HG03108 (cell line): ENCODE measurements at regions not wholly inside any gene's neighbourhood (a gene's known extent, or its start where the extent isn't known, plus 50 kb on each side); places are given as distances from the start of the nearest gene placed in this dataset.

Experiments
- ATAC-seq: cut with Tn5 transposase; IDR thresholded peaks from one replicate; pipeline ENCODE4 v1.9.1; 2021; ENCODE audit warnings: moderate library complexity; ENCODE audit not compliant: unreplicated experiment

DNA sequence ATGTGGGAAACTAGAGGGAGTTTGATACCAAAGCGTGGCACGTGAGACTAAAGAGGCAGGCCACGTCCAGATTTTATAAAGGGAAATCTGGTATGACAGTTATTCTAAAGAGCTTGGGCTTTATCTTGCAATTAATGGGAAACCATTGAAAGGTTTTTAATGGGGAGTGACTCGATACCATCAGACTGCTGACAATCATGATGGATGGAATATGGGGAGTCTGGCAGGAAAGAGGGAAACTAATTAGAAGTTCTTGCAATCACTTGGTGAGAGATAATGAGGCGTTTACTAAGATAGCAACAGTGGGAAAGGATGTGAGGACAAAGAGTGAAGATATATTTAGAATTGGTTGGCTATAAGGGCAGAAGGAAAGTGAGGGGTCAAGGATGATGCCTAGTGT lies 94.0 kb downstream of the MBL2 start:
- ATAC-seq = no peak

DNA sequence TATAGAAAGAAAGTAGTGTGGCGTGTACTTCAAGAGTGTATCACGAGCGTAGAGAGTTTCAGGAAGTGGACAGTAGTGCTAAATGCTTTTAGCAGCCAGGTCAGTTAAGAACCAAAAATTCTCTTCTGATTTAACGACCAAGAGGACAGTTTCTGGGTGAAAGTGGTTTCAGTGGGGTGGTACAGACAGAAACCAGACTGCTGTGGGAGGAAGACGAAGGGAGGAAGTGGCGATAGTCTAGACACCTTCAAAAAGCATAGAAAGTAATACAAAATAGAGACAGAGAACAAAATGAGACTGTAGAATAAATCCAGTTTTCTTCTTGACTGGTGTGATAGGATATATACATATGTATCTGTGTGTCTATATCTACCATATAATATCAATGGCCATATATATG lies 93.5 kb downstream of the MBL2 start:
- no peak for ATAC-seq

DNA sequence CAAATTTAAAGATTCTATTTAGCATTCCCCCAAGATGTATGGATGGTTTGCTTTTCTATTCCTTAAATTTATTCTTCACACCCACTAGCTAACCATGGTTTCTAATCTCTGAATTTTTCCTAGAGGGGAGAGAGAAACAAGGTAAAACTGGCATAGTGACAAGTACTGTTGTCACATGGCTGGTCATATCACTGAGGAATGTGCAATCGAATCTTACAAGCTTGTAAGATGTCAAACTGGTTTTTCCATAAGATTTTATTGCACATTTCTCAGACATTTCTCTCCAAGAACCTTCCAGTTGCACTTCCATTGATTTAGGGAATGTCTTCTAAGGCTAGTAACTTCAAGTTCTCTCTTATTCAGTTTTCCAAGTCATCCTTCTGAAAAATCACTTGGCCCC lies 89.8 kb downstream of the MBL2 start:
- no peak for ATAC-seq

DNA sequence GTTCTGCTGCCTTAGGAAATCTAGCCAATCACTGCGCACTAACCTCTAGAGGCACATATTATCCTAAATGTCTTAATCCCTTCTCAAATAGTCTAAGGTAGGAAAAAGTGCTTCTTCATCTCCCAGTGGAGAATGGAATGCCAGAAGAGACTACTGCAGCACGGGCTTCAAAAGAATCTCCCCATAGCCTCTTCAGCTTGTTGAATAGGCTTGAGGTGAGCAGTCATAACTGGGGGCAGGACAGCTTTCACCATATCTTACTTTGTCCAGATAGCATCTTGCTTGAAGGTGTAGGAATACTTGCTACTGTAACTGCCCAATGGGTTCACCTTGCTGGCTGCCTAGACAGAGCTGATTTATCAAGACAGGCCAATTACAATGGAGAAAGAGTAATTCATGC lies 88.8 kb downstream of the MBL2 start:
- ATAC-seq = no peak

DNA sequence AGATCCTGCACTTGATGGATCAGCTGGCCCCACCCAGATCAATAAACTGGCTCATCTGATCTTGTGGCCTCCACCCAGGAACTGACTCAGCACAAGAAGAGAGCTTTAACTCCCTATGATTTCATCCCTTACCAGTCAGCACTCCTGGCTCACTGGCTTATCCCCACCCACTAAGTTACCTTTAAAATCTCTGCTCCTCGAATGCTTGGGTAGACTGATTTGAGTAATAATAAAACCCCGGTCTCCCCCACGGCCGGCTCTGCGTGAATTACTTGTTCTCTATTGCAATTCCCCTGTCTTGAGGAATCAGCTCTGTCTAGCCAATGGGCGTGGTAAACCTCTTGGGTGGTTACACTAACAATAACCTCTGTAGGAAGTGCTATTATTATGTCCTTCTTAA lies 83.7 kb downstream of the MBL2 start:
- no peak for ATAC-seq

DNA sequence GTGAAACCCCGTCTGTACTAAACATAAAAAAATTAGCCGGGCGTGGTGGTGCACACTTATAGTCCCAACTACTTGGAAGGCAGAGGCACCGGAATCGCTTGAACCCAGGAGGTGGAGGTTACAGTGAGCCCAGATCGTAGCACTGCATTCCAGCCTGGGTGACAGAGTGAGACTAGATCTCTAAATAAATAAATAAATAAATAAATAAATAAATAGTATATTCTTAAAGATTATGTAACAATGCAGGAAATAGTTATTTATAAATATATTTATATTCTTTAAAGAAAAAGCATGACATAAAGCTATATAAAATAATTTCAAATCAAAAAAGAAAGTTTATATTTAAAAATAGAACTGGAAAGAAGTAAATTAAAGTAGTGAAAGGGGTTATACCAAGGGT lies 76.4 kb downstream of the MBL2 start:
- no peak for ATAC-seq

DNA sequence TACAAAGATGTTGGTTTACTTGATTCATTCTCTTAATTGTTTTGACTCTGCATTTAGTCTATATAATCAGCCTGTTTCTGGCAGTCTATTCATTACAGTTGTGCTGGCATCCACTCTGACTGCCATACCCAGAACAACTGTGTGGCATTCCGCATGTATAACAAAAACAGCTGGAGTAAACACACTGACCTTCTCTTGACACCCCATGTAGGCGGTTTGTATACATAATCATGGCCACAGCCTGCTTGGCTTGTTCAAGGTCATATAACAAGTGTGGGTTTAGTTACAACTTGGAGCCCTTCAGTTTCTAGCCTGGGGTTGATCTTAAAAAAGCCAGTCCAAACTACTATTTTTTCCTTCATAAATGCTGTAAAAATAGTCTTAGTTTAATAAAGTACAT lies 70.9 kb downstream of the MBL2 start:
- no peak for ATAC-seq

DNA sequence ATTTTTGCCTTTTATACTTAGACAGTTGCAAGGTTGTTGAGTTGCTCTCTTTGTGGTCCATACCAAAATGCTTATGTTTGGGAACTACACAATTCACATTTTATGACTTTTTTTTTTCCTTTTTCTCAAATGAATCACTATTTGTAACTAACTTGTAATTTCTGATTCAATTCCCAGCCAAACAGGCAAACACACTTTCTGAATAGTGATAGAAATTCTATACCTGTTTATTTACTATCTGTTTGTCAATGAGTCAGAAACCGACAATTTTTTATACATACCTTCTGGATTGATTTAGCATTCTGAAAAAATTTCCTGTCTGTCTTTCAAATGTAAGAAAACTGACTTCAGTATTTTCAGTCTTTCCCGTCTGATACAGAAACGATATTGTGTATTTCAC lies 69.1 kb downstream of the MBL2 start:
- ATAC-seq = no peak

DNA sequence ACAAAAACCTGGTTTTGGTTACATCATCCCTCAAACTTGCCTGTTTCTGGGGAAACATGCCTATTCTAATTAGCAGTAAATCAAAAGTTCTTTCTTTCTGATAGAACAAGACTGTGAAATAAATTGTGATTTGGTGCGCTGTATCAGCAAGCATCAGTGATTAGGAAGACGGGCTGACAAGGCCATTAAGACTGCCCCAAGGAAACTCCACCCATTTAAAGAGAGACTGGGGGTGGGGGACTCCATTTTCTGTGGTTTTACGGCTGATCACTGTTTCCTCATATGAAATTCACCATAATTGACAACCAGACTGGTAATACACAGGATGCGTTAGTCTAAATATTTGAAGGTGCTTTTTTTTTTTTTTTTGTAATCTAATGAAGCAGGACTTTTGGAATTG lies 68.7 kb downstream of the MBL2 start:
- no peak for ATAC-seq

DNA sequence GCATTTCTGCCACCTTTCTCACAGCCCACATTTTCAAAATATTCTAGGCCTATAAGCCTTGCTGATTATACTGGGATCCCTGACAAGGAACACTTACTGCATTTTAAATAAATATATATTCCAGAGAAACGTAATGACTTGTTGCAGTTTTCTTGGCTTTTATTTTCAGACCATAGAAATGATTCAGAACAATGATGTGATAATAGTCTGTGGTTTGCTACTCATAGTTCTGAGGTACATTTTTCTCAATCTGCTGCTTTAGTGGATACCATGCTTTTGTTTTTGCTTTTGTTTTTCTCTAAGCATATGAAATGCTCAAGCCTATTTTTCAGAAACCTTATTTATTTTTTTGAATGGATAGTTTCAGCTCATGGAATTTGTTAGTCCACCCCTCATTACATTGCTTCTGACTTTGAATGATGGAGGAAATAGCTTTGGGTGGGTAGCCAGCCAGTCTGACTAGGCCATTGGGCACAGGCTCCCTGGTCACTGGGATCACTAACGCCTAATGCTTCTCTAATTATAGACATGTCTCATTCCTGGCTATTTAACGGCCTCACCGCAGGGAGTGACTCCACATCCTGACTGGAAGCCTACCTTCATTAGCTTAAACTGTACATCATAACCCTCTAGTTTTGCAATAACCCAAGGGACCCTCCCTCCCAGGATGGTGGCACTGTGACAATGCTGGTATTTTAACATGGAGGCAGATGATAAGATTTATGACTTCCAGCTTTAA lies 66.1 kb downstream of the MBL2 start:
- no peak for ATAC-seq
